A549 (cell line): ENCODE measurements at regions not wholly inside any gene's neighbourhood (a gene's known extent, or its start where the extent isn't known, plus 50 kb on each side); places are given as distances from the start of the nearest gene placed in this dataset.

ENCODE experiments used
- ATAC-seq, 2 experiments: fragments of 200-7000 bp in 1 of 2; fragments of >200 bp in 1 of 2; cut with Nextera tagmentation in 1 of 2; cut with Tn5 transposase in 1 of 2; 3 replicates each; pipeline versions ENCODE4 v1.8.0 to v1.9.1; 2018 to 2020; ENCODE audit warnings: mild to moderate bottlenecking in 1 of 2, moderate library complexity in 1 of 2
- CTCF ChIA-PET: fragments of 300-600 bp; sonication (Branson Sonifier 250); formaldehyde crosslinking; extraction: SDS; loops from one replicate; lab custom pipeline; 2021; ENCODE audit warnings: antibody characterized with exemption, inconsistent platforms; lab: Yijun Ruan, JAX
- POLR2A ChIA-PET: fragments of 350-600 bp; formaldehyde crosslinking; extraction: SDS; loops from one replicate; lab custom pipeline; 2021; ENCODE audit warnings: antibody characterized with exemption, inconsistent platforms; lab: Yijun Ruan, JAX
- DNase-seq, 2 experiments: peaks; one replicate each; pipeline versions ENCODE4 v3.0.0 to v3.0.0-alpha.2; 2011 to 2016; ENCODE audit warnings: low read depth in 1 of 2, low spot score in 1 of 2
- FAIRE-seq: peaks from 2 replicates; lab custom pipeline; 2011; peaks lifted over from hg19 to GRCh38; lab: Jason Lieb, UNC
- H3K27ac ChIP-seq, 2 experiments: fragments of >200 bp; sonication (Bioruptor Twin); formaldehyde crosslinking; 3 replicates each; pipeline ENCODE4 v1.5.1; 2016 to 2017
- H3K4me1 ChIP-seq: fragments of >200 bp; sonication (Bioruptor Twin); formaldehyde crosslinking; 3 replicates; pipeline ENCODE4 v1.6.1; 2016
- H3K4me2 ChIP-seq: fragments of >200 bp; sonication (Bioruptor Twin); formaldehyde crosslinking; 3 replicates; pipeline ENCODE4 v1.6.1; 2016
- H3K4me3 ChIP-seq: fragments of >200 bp; sonication (Bioruptor Twin); formaldehyde crosslinking; 3 replicates; pipeline ENCODE4 v1.5.1; 2016
- H3K9me3 ChIP-seq: fragments of >200 bp; sonication (Bioruptor Twin); formaldehyde crosslinking; 3 replicates; pipeline ENCODE4 v1.6.1; 2016
- CHD2 ChIP-seq: fragments of 150-350 bp; IDR thresholded peaks from 2 replicates; pipeline ENCODE4 v1.6.1; 2014; ENCODE audit warnings: low read length; ENCODE audit not compliant: partially characterized antibody
- EHF ChIP-seq: fragments of 250-450 bp; sonication (Bioruptor Pico); IDR thresholded peaks from 2 replicates; pipeline ENCODE4 v1.5.0; 2020; ENCODE audit warnings: mild to moderate bottlenecking
- EP300 ChIP-seq, 2 experiments: fragments of >200 bp; sonication (Bioruptor Twin); formaldehyde crosslinking; IDR thresholded peaks; 2 replicates in 1 of 2; 3 replicates in 1 of 2; pipeline ENCODE4 v1.6.1; 2016 to 2017
- FOSB ChIP-seq: fragments of 250-450 bp; sonication (Bioruptor Pico); IDR thresholded peaks from 2 replicates; pipeline ENCODE4 v1.5.0; 2020; ENCODE audit warnings: mild to moderate bottlenecking, moderate library complexity
- FOSL2 ChIP-seq, 2 experiments: fragments of 450-650 bp in 1 of 2; fragments of >200 bp in 1 of 2; sonication (Bioruptor Twin) in 1 of 2; formaldehyde crosslinking; IDR thresholded peaks; 2 replicates each; pipeline versions ENCODE4 v1.5.0 to v1.6.1; 2016 to 2020; ENCODE audit warnings: mild to moderate bottlenecking in 1 of 2, moderate library complexity in 1 of 2
- GATA3 ChIP-seq: IDR thresholded peaks from 2 replicates; pipeline ENCODE4 v1.6.1; 2012; ENCODE audit warnings: borderline replicate concordance
- HDAC2 ChIP-seq: fragments of 200-600 bp; sonication (generic); IDR thresholded peaks from 2 replicates; pipeline ENCODE4 v1.6.1; 2016
- HEYL ChIP-seq: fragments of 250-450 bp; sonication (Bioruptor Pico); IDR thresholded peaks from 2 replicates; pipeline ENCODE4 v1.8.0; 2021; ENCODE audit warnings: mild to moderate bottlenecking, moderate library complexity
- HOXA7 ChIP-seq: fragments of 250-450 bp; sonication (Bioruptor Pico); IDR thresholded peaks from 2 replicates; pipeline ENCODE4 v1.5.0; 2020; ENCODE audit warnings: mild to moderate bottlenecking, moderate library complexity
- HOXB5 ChIP-seq: fragments of 250-450 bp; sonication (Bioruptor Pico); IDR thresholded peaks from 2 replicates; pipeline ENCODE4 v1.5.0; 2020; ENCODE audit warnings: mild to moderate bottlenecking, moderate library complexity
- JUN ChIP-seq, 2 experiments: fragments of >200 bp; sonication (Bioruptor Twin); formaldehyde crosslinking; IDR thresholded peaks; 2 replicates in 1 of 2; 3 replicates in 1 of 2; pipeline ENCODE4 v1.6.1; 2016 to 2017
- JUNB ChIP-seq: fragments of >200 bp; sonication (Bioruptor Twin); formaldehyde crosslinking; IDR thresholded peaks from 2 replicates; pipeline ENCODE4 v1.6.1; 2016
- KDM1A ChIP-seq: fragments of 200-600 bp; sonication (generic); IDR thresholded peaks from 2 replicates; pipeline ENCODE4 v1.6.1; 2016; ENCODE audit warnings: low read depth, mild to moderate bottlenecking
- PHF8 ChIP-seq: fragments of 200-600 bp; sonication (generic); IDR thresholded peaks from 2 replicates; pipeline ENCODE4 v1.6.1; 2016; ENCODE audit warnings: low read depth, mild to moderate bottlenecking, antibody characterized with exemption, moderate library complexity, borderline replicate concordance
- RFX5 ChIP-seq: fragments of 450-650 bp; IDR thresholded peaks from 2 replicates; pipeline ENCODE4 v1.7.1; 2014; ENCODE audit warnings: antibody characterized with exemption, mild to moderate bottlenecking, moderate library complexity
- SMC3 ChIP-seq: fragments of >200 bp; sonication (Bioruptor Twin); formaldehyde crosslinking; IDR thresholded peaks from 3 replicates; pipeline ENCODE4 v1.6.1; 2018; ENCODE audit warnings: inconsistent platforms
- ZFP36 ChIP-seq: fragments of 450-650 bp; IDR thresholded peaks from 2 replicates; pipeline ENCODE4 v1.6.1; 2014; ENCODE audit warnings: borderline replicate concordance; ENCODE audit not compliant: partially characterized antibody
- ZNF302 ChIP-seq: fragments of 250-450 bp; sonication (Bioruptor Pico); IDR thresholded peaks from 2 replicates; pipeline ENCODE4 v1.9.0; 2021; ENCODE audit warnings: inconsistent platforms, mild to moderate bottlenecking, moderate library complexity
- WGBS: methylation state at CpG from one replicate; pipeline ENCODE4 v1.1.6; 2017; ENCODE audit errors: missing lambda C conversion rate; 5-methylcytosine and 5-hydroxymethylcytosine counted together
- TF ChIP-seq, protein P1 (sequence below): fragments of 250-450 bp; sonication (Bioruptor Pico); IDR thresholded peaks from 2 replicates; pipeline ENCODE4 v1.5.0; 2021; ENCODE audit warnings: mild to moderate bottlenecking, moderate library complexity, borderline replicate concordance
- TF ChIP-seq, protein P2 (sequence below): fragments of 250-450 bp; sonication (Bioruptor Pico); IDR thresholded peaks from 2 replicates; pipeline ENCODE4 v1.5.0; 2020; ENCODE audit warnings: low read depth, mild to moderate bottlenecking, moderate library complexity
- TF ChIP-seq, protein P3 (sequence below): fragments of >200 bp; sonication (Bioruptor Twin); formaldehyde crosslinking; IDR thresholded peaks from 2 replicates; pipeline ENCODE4 v1.6.1; 2016
- TF ChIP-seq, protein P4 (sequence below): IDR thresholded peaks from 2 replicates; pipeline ENCODE4 v1.6.1; 2012

DNA sequence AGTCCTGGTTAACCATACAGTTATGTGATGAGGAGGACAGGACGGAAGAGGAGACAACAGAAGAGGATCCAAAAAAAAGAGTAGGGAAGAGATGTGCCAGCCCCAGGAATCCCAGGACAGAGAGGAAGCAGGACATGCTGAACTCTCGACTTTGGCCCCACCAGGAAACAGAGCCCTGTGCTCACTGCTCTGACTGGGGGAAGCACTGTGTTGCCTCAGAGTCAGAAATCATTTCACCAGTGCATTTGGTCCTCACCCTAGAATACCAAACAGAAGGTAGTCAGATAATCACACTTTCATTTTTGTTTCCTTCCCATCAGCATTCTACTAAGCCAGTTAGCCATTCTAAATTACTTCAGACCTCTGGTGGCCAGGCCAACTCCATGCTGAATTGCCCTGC is 421.0 kb upstream of the CDH5 start:
- no peak overlapping the region for H3K4me2 ChIP-seq
- DNase-seq (no peak), FAIRE-seq (no peak), ATAC-seq (no peak)
- H3K4me3 ChIP-seq = no peak overlapping the region
- no peaks in the 10 kb centered on the region for H3K4me1 ChIP-seq
- POLR2A ChIA-PET = no interaction called here
- no peak overlapping the region for H3K27ac ChIP-seq
- H3K9me3 ChIP-seq = no peaks in the 10 kb centered on the region
- CTCF ChIA-PET = no interaction called here
- TF ChIP-seq, protein P1, sequence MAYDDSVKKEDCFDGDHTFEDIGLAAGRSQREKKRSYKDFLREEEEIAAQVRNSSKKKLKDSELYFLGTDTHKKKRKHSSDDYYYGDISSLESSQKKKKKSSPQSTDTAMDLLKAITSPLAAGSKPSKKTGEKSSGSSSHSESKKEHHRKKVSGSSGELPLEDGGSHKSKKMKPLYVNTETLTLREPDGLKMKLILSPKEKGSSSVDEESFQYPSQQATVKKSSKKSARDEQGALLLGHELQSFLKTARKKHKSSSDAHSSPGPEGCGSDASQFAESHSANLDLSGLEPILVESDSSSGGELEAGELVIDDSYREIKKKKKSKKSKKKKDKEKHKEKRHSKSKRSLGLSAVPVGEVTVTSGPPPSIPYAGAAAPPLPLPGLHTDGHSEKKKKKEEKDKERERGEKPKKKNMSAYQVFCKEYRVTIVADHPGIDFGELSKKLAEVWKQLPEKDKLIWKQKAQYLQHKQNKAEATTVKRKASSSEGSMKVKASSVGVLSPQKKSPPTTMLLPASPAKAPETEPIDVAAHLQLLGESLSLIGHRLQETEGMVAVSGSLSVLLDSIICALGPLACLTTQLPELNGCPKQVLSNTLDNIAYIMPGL = no peak
- TF ChIP-seq EP300 (IDR thresholded peaks at IDR 0.05) (no peak), SMC3 (no peak), EHF (CRISPR knock-in tag) (no peak), KDM1A (no peak), RFX5 (no peak), FOSL2 (IDR thresholded peaks at IDR 0.05) (no peak), FOSL2 (CRISPR knock-in tag; IDR thresholded peaks at IDR 0.05) (no peak), GATA3 (no peak), FOSB (CRISPR knock-in tag) (no peak), JUNB (no peak), HOXB5 (CRISPR knock-in tag) (no peak), ZFP36 (no peak), HDAC2 (no peak), PHF8 (no peak)
- TF ChIP-seq, protein P2, sequence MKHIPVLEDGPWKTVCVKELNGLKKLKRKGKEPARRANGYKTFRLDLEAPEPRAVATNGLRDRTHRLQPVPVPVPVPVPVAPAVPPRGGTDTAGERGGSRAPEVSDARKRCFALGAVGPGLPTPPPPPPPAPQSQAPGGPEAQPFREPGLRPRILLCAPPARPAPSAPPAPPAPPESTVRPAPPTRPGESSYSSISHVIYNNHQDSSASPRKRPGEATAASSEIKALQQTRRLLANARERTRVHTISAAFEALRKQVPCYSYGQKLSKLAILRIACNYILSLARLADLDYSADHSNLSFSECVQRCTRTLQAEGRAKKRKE = no peak
- TF ChIP-seq, protein P3, sequence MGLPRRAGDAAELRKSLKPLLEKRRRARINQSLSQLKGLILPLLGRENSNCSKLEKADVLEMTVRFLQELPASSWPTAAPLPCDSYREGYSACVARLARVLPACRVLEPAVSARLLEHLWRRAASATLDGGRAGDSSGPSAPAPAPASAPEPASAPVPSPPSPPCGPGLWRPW = no peak
- TF ChIP-seq, all 56 proteins: peak for 0
- WGBS = 20% methylated on average over 2 of the region's 2 CpGs

DNA sequence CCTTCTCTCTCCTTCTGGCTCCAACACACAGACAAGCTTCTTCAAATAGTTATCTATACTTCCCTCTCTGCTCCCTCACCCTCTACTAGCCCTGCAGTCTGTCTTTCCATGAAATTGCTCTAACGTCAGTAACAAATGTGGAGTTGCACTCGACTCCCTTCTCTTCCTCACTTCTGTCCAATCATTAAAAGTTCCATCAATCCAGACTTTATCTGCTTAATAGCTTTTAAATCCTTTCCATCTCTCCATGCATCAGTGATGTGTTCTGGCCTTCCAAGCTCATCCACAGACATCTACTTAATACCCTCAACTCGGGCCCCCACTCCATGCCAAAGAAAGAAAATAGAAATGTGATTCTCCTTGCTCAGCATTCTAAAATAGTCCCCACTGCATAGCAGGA is 422.1 kb upstream of the CDH5 start:
- DNase-seq (no peak), ATAC-seq (no peak), FAIRE-seq (no peak)
- POLR2A ChIA-PET = no interaction called here
- 0% methylated on average over 3 of the region's 3 CpGs for WGBS
- TF ChIP-seq HEYL (no peak), GATA3 (no peak), ZNF302 (no peak), JUN (IDR thresholded peaks at IDR 0.05) (no peak), HOXA7 (no peak)
- TF ChIP-seq, protein P4, sequence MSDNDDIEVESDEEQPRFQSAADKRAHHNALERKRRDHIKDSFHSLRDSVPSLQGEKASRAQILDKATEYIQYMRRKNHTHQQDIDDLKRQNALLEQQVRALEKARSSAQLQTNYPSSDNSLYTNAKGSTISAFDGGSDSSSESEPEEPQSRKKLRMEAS = no peak
- Histone ChIP-seq H3K4me1 (no peaks in the 10 kb centered on the region), H3K4me3 (no peak overlapping the region), H3K4me2 (no peak overlapping the region), H3K27ac (no peak overlapping the region), H3K9me3 (no peaks in the 10 kb centered on the region)
- CTCF ChIA-PET = interaction anchor here (1.1 kb wide), 1 partner anchor 9 kb away, joined by 5 read pairs; no protein-coding TSS in a partner anchor

DNA sequence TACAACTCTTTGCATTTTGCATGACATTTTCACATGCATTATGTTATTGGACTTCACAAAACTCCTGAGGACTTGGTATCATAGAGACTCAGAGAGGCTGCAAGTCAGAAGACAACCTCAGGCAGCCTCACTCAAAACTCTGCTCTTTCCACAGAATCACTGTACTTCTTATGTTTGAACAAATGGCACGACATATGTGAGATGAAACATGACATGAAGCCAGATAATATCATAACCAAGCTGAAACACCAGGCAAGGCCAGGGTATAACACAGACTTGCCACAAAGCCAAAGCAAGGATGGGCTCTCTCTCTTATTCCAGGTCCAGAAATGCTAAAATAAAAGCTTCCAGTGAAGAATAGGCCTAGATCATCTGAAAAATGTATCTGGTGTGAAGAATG is 425.8 kb upstream of the CDH5 start:
- CTCF ChIA-PET = no interaction called here
- Histone ChIP-seq H3K27ac (no peak overlapping the region), H3K9me3 (no peaks in the 10 kb centered on the region), H3K4me1 (no peaks in the 10 kb centered on the region), H3K4me2 (no peak overlapping the region), H3K4me3 (no peak overlapping the region)
- ATAC-seq = no peak
- no peak for FAIRE-seq
- POLR2A ChIA-PET = no interaction called here
- DNase-seq = no peak
- no peak for TF ChIP-seq CHD2
- 0% methylated on average over 1 of the region's 1 CpG for WGBS
